T-helper 2 cell (primary cell): ENCODE measurements at regions not wholly inside any gene's neighbourhood (a gene's known extent, or its start where the extent isn't known, plus 50 kb on each side); places are given as distances from the start of the nearest gene placed in this dataset.

ENCODE experiments used
- DNase-seq, 5 experiments: peaks; one replicate each; pipeline versions ENCODE4 v3.0.0 to v3.0.0-alpha.2; 2012 to 2022

GRCh38 chr1:30310966-30311742 is 412.2 kb downstream of the MATN1 start:
- no peak for DNase-seq

- DNase-seq = no peak
Measured at GRCh38 chr1:30307182-30307581, 416.2 kb downstream of the MATN1 start.

- DNase-seq = no peak
Measured at GRCh38 chr1:30305519-30305918, 417.9 kb downstream of the MATN1 start.

GRCh38 chr1:30305061-30305460 is 418.3 kb downstream of the MATN1 start:
- DNase-seq = no peak

GRCh38 chr1:30304080-30304479 is 419.3 kb downstream of the MATN1 start:
- no peak for DNase-seq

GRCh38 chr1:30303387-30303786 is 420.0 kb downstream of the MATN1 start:
- no peak for DNase-seq

GRCh38 chr1:30302858-30303257 is 420.5 kb downstream of the MATN1 start:
- no peak for DNase-seq

GRCh38 chr1:30300669-30301068 is 422.7 kb downstream of the MATN1 start:
- no peak for DNase-seq

- no peak for DNase-seq
Measured at GRCh38 chr1:30299393-30299792, 424.0 kb downstream of the MATN1 start.

GRCh38 chr1:30295674-30296073 is 427.7 kb downstream of the MATN1 start:
- no peak for DNase-seq

- no peak for DNase-seq
Measured at GRCh38 chr1:30295266-30295665, 428.1 kb downstream of the MATN1 start.

GRCh38 chr1:30294508-30294907 is 428.9 kb downstream of the MATN1 start:
- no peak for DNase-seq

GRCh38 chr1:30292451-30292850 is 430.9 kb downstream of the MATN1 start:
- DNase-seq = no peak

GRCh38 chr1:30291526-30291925 is 431.9 kb downstream of the MATN1 start:
- no peak for DNase-seq

- DNase-seq = no peak
Measured at GRCh38 chr1:30290581-30290980, 432.8 kb downstream of the MATN1 start.

GRCh38 chr1:30287976-30288375 is 435.4 kb downstream of the MATN1 start:
- DNase-seq = no peak

GRCh38 chr1:30286988-30287839 is 436.2 kb downstream of the MATN1 start:
- DNase-seq = no peak

- DNase-seq = no peak
Measured at GRCh38 chr1:30286241-30286987, 437.0 kb downstream of the MATN1 start.

- DNase-seq = no peak
Measured at GRCh38 chr1:30285501-30285932, 437.9 kb downstream of the MATN1 start.

- DNase-seq = no peak
Measured at GRCh38 chr1:30284728-30285475, 438.5 kb downstream of the MATN1 start.

- no peak for DNase-seq
Measured at GRCh38 chr1:30284226-30284625, 439.2 kb downstream of the MATN1 start.

- peak in 1 of 5 experiments; percentile 87 for DNase-seq
Measured at GRCh38 chr1:30283199-30283962, 440.0 kb downstream of the MATN1 start.
